ENCODE measurements at regions not wholly inside any gene's neighbourhood (a gene's known extent, or its start where the extent isn't known, plus 50 kb on each side); places are given as distances from the start of the nearest gene placed in this dataset.

DNA sequence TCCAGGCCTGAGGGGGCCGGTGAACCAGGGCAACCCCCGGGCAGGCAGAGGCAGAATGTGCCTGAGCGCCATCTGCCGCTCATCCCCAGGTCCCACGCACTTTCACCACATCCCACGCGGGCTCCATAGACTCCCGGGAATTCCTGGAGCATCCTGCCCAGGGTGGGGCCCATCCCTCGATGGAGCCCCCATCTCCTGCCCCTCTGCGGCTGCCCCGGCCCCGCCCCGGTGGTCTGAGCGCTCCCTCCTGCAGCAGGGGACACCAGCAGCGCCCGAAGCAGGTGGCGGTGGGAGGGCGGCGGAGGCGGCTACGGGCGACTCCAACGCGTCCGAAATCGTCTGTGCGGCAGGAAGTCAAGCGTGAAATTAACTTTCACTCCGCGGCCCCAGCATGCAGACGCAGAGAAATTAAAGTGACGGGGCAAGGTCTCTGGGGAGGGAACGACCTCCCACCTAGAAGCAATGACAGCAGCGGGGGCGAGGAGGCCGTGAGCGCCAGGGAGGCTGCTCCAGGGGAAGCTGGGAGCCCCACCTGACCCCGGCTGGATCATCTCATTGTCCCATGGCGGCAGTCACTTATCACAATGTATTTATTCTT lies 122.2 kb downstream of the NCOR2 start:
- no peak for TF ChIP-seq SIN3A (IDR thresholded peaks at IDR 0.05; ENCODE audit: borderline replicate concordance, insufficient read depth, low read depth, low read length)
- TF ChIP-seq, protein P1, sequence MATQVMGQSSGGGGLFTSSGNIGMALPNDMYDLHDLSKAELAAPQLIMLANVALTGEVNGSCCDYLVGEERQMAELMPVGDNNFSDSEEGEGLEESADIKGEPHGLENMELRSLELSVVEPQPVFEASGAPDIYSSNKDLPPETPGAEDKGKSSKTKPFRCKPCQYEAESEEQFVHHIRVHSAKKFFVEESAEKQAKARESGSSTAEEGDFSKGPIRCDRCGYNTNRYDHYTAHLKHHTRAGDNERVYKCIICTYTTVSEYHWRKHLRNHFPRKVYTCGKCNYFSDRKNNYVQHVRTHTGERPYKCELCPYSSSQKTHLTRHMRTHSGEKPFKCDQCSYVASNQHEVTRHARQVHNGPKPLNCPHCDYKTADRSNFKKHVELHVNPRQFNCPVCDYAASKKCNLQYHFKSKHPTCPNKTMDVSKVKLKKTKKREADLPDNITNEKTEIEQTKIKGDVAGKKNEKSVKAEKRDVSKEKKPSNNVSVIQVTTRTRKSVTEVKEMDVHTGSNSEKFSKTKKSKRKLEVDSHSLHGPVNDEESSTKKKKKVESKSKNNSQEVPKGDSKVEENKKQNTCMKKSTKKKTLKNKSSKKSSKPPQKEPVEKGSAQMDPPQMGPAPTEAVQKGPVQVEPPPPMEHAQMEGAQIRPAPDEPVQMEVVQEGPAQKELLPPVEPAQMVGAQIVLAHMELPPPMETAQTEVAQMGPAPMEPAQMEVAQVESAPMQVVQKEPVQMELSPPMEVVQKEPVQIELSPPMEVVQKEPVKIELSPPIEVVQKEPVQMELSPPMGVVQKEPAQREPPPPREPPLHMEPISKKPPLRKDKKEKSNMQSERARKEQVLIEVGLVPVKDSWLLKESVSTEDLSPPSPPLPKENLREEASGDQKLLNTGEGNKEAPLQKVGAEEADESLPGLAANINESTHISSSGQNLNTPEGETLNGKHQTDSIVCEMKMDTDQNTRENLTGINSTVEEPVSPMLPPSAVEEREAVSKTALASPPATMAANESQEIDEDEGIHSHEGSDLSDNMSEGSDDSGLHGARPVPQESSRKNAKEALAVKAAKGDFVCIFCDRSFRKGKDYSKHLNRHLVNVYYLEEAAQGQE (IDR thresholded peaks at IDR 0.05; ENCODE audit: insufficient read depth in 1 of 2, low read depth in 2 of 2, low read length in 1 of 2), result no peak
- Histone ChIP-seq H3K4me1 (ENCODE audit: control insufficient read depth, insufficient read depth, low read length) (no peaks in the 10 kb centered on the region), H3K27ac (ENCODE audit: low read length) (no peak overlapping the region), H3K9me3 (ENCODE audit: control insufficient read depth, insufficient read depth, low read depth, low read length) (no peaks in the 10 kb centered on the region), H3K4me3 (ENCODE audit: low read depth in 2 of 2, low read length in 2 of 2) (no peak overlapping the region), H3K36me3 (ENCODE audit: control insufficient read depth, insufficient read depth, low read length) (no peaks in the 10 kb centered on the region), H3K27me3 (ENCODE audit: control insufficient read depth, insufficient read depth, low read length) (no peaks in the 10 kb centered on the region)
- in situ Hi-C loops (cut with HindIII; ENCODE audit: low pct_unique_long_range_greater_than_20kb, low sequenced_read_pairs), result no loop called here
- BruUV-seq (replicated peaks), result no TSS peak
- DNase-seq (ENCODE audit: low read depth, low spot score), result no peak
- ATAC-seq, result no peak
- ChIA-PET CTCF (no interaction called here), POLR2A (no interaction called here)
- intact Hi-C loops (cut with micrococcal nuclease; ENCODE audit: unreplicated experiment), result no loop called here

GRCh38 chr12:124443931-124444712 lies 123.3 kb downstream of the NCOR2 start:
- no TSS peak for BruUV-seq (replicated peaks)
- POLR2A ChIA-PET, result no interaction called here
- intact Hi-C loops (cut with micrococcal nuclease; ENCODE audit: unreplicated experiment), result no loop called here
- in situ Hi-C loops (cut with HindIII; ENCODE audit: low pct_unique_long_range_greater_than_20kb, low sequenced_read_pairs), result no loop called here
- Histone ChIP-seq H3K36me3 (ENCODE audit: control insufficient read depth, insufficient read depth, low read length) (no peaks in the 10 kb centered on the region), H3K27ac (ENCODE audit: low read length) (no peak overlapping the region), H3K4me1 (ENCODE audit: control insufficient read depth, insufficient read depth, low read length) (no peaks in the 10 kb centered on the region), H3K4me3 (ENCODE audit: low read depth in 2 of 2, low read length in 2 of 2) (no peak overlapping the region), H3K9me3 (ENCODE audit: control insufficient read depth, insufficient read depth, low read depth, low read length) (no peaks in the 10 kb centered on the region), H3K27me3 (ENCODE audit: control insufficient read depth, insufficient read depth, low read length) (no peaks in the 10 kb centered on the region)
- TF ChIP-seq TCF7L2 (IDR thresholded peaks at IDR 0.05; ENCODE audit: low read depth, low read length), result no peak
- no peak for TF ChIP-seq SIN3A (IDR thresholded peaks at IDR 0.05; ENCODE audit: borderline replicate concordance, insufficient read depth, low read depth, low read length)
- TF ChIP-seq, protein P2, sequence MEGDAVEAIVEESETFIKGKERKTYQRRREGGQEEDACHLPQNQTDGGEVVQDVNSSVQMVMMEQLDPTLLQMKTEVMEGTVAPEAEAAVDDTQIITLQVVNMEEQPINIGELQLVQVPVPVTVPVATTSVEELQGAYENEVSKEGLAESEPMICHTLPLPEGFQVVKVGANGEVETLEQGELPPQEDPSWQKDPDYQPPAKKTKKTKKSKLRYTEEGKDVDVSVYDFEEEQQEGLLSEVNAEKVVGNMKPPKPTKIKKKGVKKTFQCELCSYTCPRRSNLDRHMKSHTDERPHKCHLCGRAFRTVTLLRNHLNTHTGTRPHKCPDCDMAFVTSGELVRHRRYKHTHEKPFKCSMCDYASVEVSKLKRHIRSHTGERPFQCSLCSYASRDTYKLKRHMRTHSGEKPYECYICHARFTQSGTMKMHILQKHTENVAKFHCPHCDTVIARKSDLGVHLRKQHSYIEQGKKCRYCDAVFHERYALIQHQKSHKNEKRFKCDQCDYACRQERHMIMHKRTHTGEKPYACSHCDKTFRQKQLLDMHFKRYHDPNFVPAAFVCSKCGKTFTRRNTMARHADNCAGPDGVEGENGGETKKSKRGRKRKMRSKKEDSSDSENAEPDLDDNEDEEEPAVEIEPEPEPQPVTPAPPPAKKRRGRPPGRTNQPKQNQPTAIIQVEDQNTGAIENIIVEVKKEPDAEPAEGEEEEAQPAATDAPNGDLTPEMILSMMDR (IDR thresholded peaks at IDR 0.05), result no peak
- TF ChIP-seq POLR2AphosphoS5 (IDR thresholded peaks at IDR 0.05; ENCODE audit: low read depth, low read length), result no peak
- TF ChIP-seq, protein P1 (IDR thresholded peaks at IDR 0.05; ENCODE audit: insufficient read depth in 1 of 2, low read depth in 2 of 2, low read length in 1 of 2), result no peak
- ATAC-seq (no peak), DNase-seq (ENCODE audit: low read depth, low spot score) (no peak)
- CTCF ChIA-PET, result no interaction called here

Measured in Panc1 (cell line).